K562 (cell line): ENCODE measurements at regions not wholly inside any gene's neighbourhood (a gene's known extent, or its start where the extent isn't known, plus 50 kb on each side); places are given as distances from the start of the nearest gene placed in this dataset.

Experiments
- ATAC-seq: fragments of 200-7000 bp; cut with Tn5 transposase; 3 replicates; pipeline ENCODE4 v1.9.1; 2020; ENCODE audit warnings: moderate library complexity
- BruUV-seq: library from RNA; stranded (reverse); fragments of 400-500 nt; replicated peaks from 2 replicates; lab custom pipeline; 2021; lab: Mats Ljungman, UMichigan
- CTCF ChIA-PET: fragments of 300-600 bp; formaldehyde crosslinking; extraction: SDS; loops from one replicate; lab custom pipeline; 2021; ENCODE audit warnings: low intra/inter-chr PET ratio; lab: Yijun Ruan, JAX
- POLR2A ChIA-PET: fragments of 300-600, 350-650 bp; sonication (Branson Sonifier 250); formaldehyde crosslinking; extraction: SDS; loops from one replicate; lab custom pipeline; 2021; ENCODE audit warnings: antibody characterized with exemption, inconsistent platforms; lab: Yijun Ruan, JAX
- DNase-seq, 4 experiments: peaks; one replicate each; pipeline versions ENCODE4 v3.0.0 to v3.0.0-alpha.2; 2011 to 2018; ENCODE audit warnings: low spot score in 3 of 4, mixed read lengths in 3 of 4; ENCODE audit errors: extremely low read depth in 1 of 4
- FAIRE-seq: peaks from 2 replicates; lab custom pipeline; 2011; peaks lifted over from hg19 to GRCh38; lab: Jason Lieb, UNC
- H2AFZ ChIP-seq: 2 replicates; pipeline ENCODE4 v1.6.0; 2011; ENCODE audit warnings: low read depth, low read length, control low read depth, inconsistent platforms
- H3K27ac ChIP-seq: fragments of 200-600 bp; 3 replicates; pipeline ENCODE4 v1.8.0; 2011; ENCODE audit warnings: low read depth, mild to moderate bottlenecking, control low read depth, inconsistent platforms, low read length, moderate library complexity, mixed read lengths; ENCODE audit errors: extremely low read depth
- H3K27me3 ChIP-seq, 2 experiments: fragments of 300-600 bp in 1 of 2; 2 replicates in 1 of 2; 3 replicates in 1 of 2; pipeline versions ENCODE4 v1.6.0 to v1.8.0; 2011; ENCODE audit warnings: inconsistent platforms in 2 of 2, low read length in 2 of 2, mild to moderate bottlenecking in 1 of 2, mixed read lengths in 1 of 2, moderate library complexity in 1 of 2; ENCODE audit not compliant: control insufficient read depth in 2 of 2, insufficient read depth in 2 of 2
- H3K36me3 ChIP-seq: fragments of 300-600 bp; 3 replicates; pipeline ENCODE4 v1.8.0; 2011; ENCODE audit warnings: mild to moderate bottlenecking, low read length, inconsistent platforms; ENCODE audit not compliant: control insufficient read depth, insufficient read depth
- H3K4me1 ChIP-seq, 2 experiments: fragments of 200-600 bp in 1 of 2; replicated peaks in 1 of 2; 2 replicates in 1 of 2; 3 replicates in 1 of 2; pipeline versions ENCODE4 v1.5.1 to v1.8.0; 2011; ENCODE audit warnings: inconsistent platforms in 2 of 2, low read length in 2 of 2, mild to moderate bottlenecking in 1 of 2, mixed read lengths in 1 of 2, moderate library complexity in 1 of 2; ENCODE audit not compliant: control insufficient read depth in 2 of 2, insufficient read depth in 2 of 2
- H3K4me2 ChIP-seq: 2 replicates; pipeline ENCODE4 v1.6.1; 2011; ENCODE audit warnings: low read length, control low read depth, inconsistent platforms, mixed read lengths; ENCODE audit not compliant: insufficient read depth
- H3K4me3 ChIP-seq: fragments of 200-600 bp; sonication (generic), shearing (Covaris generic); 2 replicates; pipeline ENCODE4 v1.5.1; 2016; ENCODE audit warnings: control low read depth, inconsistent platforms
- H3K79me2 ChIP-seq: fragments of 200-600 bp; 3 replicates; pipeline ENCODE4 v1.8.0; 2011; ENCODE audit warnings: low read length, inconsistent platforms; ENCODE audit not compliant: control insufficient read depth, insufficient read depth
- H3K9ac ChIP-seq, 2 experiments: 2 replicates each; pipeline versions ENCODE4 v1.6.0 to v1.6.1; 2011; ENCODE audit warnings: low read depth in 2 of 2, low read length in 2 of 2, control low read depth in 1 of 2, inconsistent platforms in 1 of 2, mild to moderate bottlenecking in 1 of 2, mixed read lengths in 1 of 2; ENCODE audit not compliant: insufficient read depth in 1 of 2
- H3K9me1 ChIP-seq: one replicate; pipeline ENCODE4 v1.6.0; 2011; ENCODE audit warnings: inconsistent platforms, mild to moderate bottlenecking, low read length, moderate library complexity; ENCODE audit not compliant: control insufficient read depth, insufficient read depth
- H3K9me3 ChIP-seq: replicated peaks from 2 replicates; pipeline ENCODE4 v1.5.1; 2011; ENCODE audit warnings: low read depth, low read length, inconsistent platforms; ENCODE audit not compliant: control insufficient read depth, insufficient read depth
- H4K20me1 ChIP-seq: replicated peaks from 2 replicates; pipeline ENCODE4 v1.6.1; 2011; ENCODE audit warnings: low read length, inconsistent platforms, mixed read lengths; ENCODE audit not compliant: control insufficient read depth, insufficient read depth
- CHD2 ChIP-seq: IDR thresholded peaks from 2 replicates; pipeline ENCODE4 v1.6.1; 2011; ENCODE audit warnings: low read depth, low read length
- ERF ChIP-seq: fragments of 450-650 bp; formaldehyde crosslinking; IDR thresholded peaks from 2 replicates; pipeline ENCODE4 v1.4.0; 2020; ENCODE audit warnings: mild to moderate bottlenecking, mixed read lengths
- NFE2L1 ChIP-seq: fragments of 450-650 bp; IDR thresholded peaks from 2 replicates; pipeline ENCODE4 v1.6.1; 2016; ENCODE audit warnings: missing genetic modification characterization, low read depth, mild to moderate bottlenecking, missing compliant biosample characterization, moderate library complexity, borderline replicate concordance
- ZBTB11 ChIP-seq, 3 experiments: fragments of 200-800 bp in 1 of 3; fragments of 250-450 bp in 1 of 3; fragments of 450-650 bp in 1 of 3; sonication (Bioruptor Pico) in 1 of 3; sonication (Bioruptor generic) in 1 of 3; formaldehyde crosslinking in 1 of 3; IDR thresholded peaks; 2 replicates each; pipeline versions ENCODE4 v1.6.1 to v1.8.0; 2016 to 2022; ENCODE audit warnings: mild to moderate bottlenecking in 2 of 3, missing genetic modification characterization in 2 of 3, missing compliant biosample characterization in 1 of 3, moderate library complexity in 1 of 3
- ZNF583 ChIP-seq: fragments of 250-450 bp; sonication (Bioruptor Pico); IDR thresholded peaks from 2 replicates; pipeline ENCODE4 v1.4.0; 2020
- WGBS: fragments of 100-300 bp; shearing (Covaris generic); methylation state at CpG from one replicate; pipeline ENCODE4 v1.1.6; 2016; ENCODE audit warnings: low coverage, mixed read lengths; ENCODE audit not compliant: insufficient coverage; ENCODE audit errors: missing lambda C conversion rate; 5-methylcytosine and 5-hydroxymethylcytosine counted together
- in situ Hi-C: fragments of 300-500 bp; cut with MboI; formaldehyde crosslinking; loops from 4 replicates; pipeline ENCODE4 v1.15.0; 2018; ENCODE audit warnings: inconsistent platforms, mixed read lengths
- intact Hi-C: fragments of 100-400 bp; cut with micrococcal nuclease; formaldehyde crosslinking; loops from 2 replicates; pipeline ENCODE4 v1.14.2; 2022
- TF ChIP-seq, protein P1 (sequence below): fragments of 250-450 bp; sonication (Bioruptor Pico); IDR thresholded peaks from 2 replicates; pipeline ENCODE4 v1.8.0; 2021; ENCODE audit warnings: moderate library complexity, mild to moderate bottlenecking, inconsistent platforms

DNA sequence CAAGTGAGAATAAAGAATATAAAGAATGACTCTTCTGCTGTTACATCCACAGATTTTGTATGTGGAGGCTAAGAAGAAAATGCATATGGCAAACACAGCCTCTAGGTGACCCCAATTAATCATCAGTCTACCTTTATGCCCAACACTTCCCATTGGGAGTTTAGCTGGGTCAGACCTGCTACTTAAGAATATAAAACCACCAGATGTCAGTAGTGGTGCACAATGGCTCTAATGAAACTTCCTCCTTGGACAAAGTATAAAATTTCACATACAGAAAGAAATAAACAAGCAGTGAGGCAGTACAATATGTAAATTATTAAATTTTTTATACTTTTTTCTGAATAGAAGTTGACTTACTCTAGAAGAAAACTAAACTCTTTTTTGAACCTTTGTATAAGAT is 539.9 kb downstream of the BRINP1 start (continued):
- TF ChIP-seq, protein P1, sequence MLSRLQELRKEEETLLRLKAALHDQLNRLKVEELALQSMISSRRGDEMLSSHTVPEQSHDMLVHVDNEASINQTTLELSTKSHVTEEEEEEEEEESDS: no peak
- no peak for TF ChIP-seq CHD2

- Histone ChIP-seq H3K9ac (no peak overlapping the region), H3K27me3 (no peaks in the 10 kb centered on the region), H3K79me2 (no peaks in the 10 kb centered on the region), H3K4me1 (no peaks in the 10 kb centered on the region), H3K27ac (no peak overlapping the region), H3K4me2 (no peak overlapping the region), H3K9me1 (no peaks in the 10 kb centered on the region), H4K20me1 (no peaks in the 10 kb centered on the region), H3K9me3 (no peaks in the 10 kb centered on the region), H2AFZ (no peak overlapping the region), H3K36me3 (no peaks in the 10 kb centered on the region), H3K4me3 (no peak overlapping the region)
- intact Hi-C loops: no loop called here
- TF ChIP-seq ZNF583 (CRISPR knock-in tag) (no peak), ZBTB11 (CRISPR knock-in tag; IDR thresholded peaks at IDR 0.05) (no peak), NFE2L1 (tag) (no peak), ERF (CRISPR knock-in tag) (no peak)
- 0% methylated on average over 5 of the region's 5 CpGs for WGBS
- no peak for ATAC-seq
- ChIA-PET POLR2A (no interaction called here), CTCF (no interaction called here)
- no TSS peak for BruUV-seq
- in situ Hi-C loops: no loop called here
- DNase-seq: no peak
- no peak for FAIRE-seq
Observed at GRCh38 chr9:118832371-118832770, 536.9 kb downstream of the BRINP1 start.
